Thyroid gland (tissue), 4 donors: ENCODE measurements at regions not wholly inside any gene's neighbourhood (a gene's known extent, or its start where the extent isn't known, plus 50 kb on each side); places are given as distances from the start of the nearest gene placed in this dataset.

Experiments used
- POLR2A ChIP-seq, 2 donors: fragments of 450-650 bp; IDR thresholded peaks; one replicate each; pipeline ENCODE4 v1.6.1; 2017; ENCODE audit warnings: antibody characterized with exemption in 2 of 2, mild to moderate bottlenecking in 2 of 2, moderate library complexity in 1 of 2
- TF ChIP-seq, protein P1 (sequence below), 6 experiments: fragments of 200-600 bp in 3 of 6; fragments of 450-650 bp in 3 of 6; sonication (generic) in 3 of 6; IDR thresholded peaks; one replicate each; pipeline ENCODE4 v1.5.1; 2016 to 2019; ENCODE audit warnings: antibody characterized with exemption in 6 of 6, mild to moderate bottlenecking in 2 of 6, inconsistent platforms in 1 of 6, moderate library complexity in 1 of 6

DNA sequence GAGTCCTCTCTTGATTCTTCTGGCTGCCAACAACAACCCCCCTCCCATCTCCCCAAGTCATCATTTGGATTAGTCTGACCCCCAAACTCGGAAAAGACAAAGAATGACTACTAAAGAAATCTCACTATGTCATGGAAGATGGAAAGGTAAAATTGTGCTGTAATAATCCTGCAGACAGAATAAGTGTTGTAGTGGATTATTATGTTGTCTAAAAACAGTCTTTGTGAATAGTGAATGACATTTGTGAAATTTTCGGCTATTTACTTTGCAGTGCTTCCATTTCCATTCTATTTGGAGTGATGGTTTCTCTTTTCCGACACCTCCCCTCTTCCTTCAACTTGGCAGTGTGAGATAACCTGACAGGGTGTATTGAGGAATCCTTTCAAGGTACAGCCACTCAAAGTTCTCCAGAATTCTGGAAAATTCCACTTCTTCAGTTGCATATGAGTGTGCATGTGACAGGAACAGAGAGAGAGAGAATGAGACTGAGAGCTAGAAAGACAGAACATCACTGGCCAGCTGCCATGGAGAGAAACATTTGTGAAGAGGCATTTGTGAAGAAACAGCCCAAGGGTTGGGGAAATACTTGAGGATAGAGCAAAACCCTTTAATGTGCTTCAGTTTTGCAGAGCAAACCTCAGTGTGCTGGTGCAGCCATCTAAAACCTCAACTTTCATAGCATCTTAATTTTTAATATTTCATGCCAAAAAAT lies 141.9 kb upstream of the DLX2 start:
- TF ChIP-seq, protein P1, sequence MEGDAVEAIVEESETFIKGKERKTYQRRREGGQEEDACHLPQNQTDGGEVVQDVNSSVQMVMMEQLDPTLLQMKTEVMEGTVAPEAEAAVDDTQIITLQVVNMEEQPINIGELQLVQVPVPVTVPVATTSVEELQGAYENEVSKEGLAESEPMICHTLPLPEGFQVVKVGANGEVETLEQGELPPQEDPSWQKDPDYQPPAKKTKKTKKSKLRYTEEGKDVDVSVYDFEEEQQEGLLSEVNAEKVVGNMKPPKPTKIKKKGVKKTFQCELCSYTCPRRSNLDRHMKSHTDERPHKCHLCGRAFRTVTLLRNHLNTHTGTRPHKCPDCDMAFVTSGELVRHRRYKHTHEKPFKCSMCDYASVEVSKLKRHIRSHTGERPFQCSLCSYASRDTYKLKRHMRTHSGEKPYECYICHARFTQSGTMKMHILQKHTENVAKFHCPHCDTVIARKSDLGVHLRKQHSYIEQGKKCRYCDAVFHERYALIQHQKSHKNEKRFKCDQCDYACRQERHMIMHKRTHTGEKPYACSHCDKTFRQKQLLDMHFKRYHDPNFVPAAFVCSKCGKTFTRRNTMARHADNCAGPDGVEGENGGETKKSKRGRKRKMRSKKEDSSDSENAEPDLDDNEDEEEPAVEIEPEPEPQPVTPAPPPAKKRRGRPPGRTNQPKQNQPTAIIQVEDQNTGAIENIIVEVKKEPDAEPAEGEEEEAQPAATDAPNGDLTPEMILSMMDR (IDR thresholded peaks at IDR 0.05): no peak
- TF ChIP-seq POLR2A (IDR thresholded peaks at IDR 0.05): no peak
